HG02943 (cell line): ENCODE measurements at regions not wholly inside any gene's neighbourhood (a gene's known extent, or its start where the extent isn't known, plus 50 kb on each side); places are given as distances from the start of the nearest gene placed in this dataset.
"Not testable (repeated sequence)": the region's sequence is repeated elsewhere in the genome, so short reads cannot be mapped to it uniquely, and the experiment has no call there.

ENCODE experiments used
- ATAC-seq: cut with Tn5 transposase; IDR thresholded peaks from one replicate; pipeline ENCODE4 v1.9.1; 2021; ENCODE audit warnings: mild to moderate bottlenecking, low read depth, moderate library complexity; ENCODE audit not compliant: unreplicated experiment

- no peak for ATAC-seq
Measured at GRCh38 chr3:18989237-18989795, 159.0 kb upstream of the KCNH8 start.

- no peak for ATAC-seq
Measured at GRCh38 chr3:18988614-18989229, 159.6 kb upstream of the KCNH8 start.

- ATAC-seq = no peak
Measured at GRCh38 chr3:18987862-18988447, 160.4 kb upstream of the KCNH8 start.

- ATAC-seq = no peak
Measured at GRCh38 chr3:18987070-18987469, 161.2 kb upstream of the KCNH8 start.

- no peak for ATAC-seq
Measured at GRCh38 chr3:18982920-18983319, 165.4 kb upstream of the KCNH8 start.

GRCh38 chr3:18976102-18976501 lies 172.2 kb upstream of the KCNH8 start:
- not testable (repeated sequence) for ATAC-seq

- ATAC-seq = no peak
Measured at GRCh38 chr3:18968120-18968519, 180.2 kb upstream of the KCNH8 start.

- no peak for ATAC-seq
Measured at GRCh38 chr3:18965781-18966180, 182.5 kb upstream of the KCNH8 start.

- ATAC-seq = no peak
Measured at GRCh38 chr3:18964640-18965039, 183.7 kb upstream of the KCNH8 start.

GRCh38 chr3:18951333-18951732 lies 197.0 kb upstream of the KCNH8 start:
- no peak for ATAC-seq

- no peak for ATAC-seq
Measured at GRCh38 chr3:18946524-18946923, 201.8 kb upstream of the KCNH8 start.

- no peak for ATAC-seq
Measured at GRCh38 chr3:18937574-18937973, 210.7 kb upstream of the KCNH8 start.

- no peak for ATAC-seq
Measured at GRCh38 chr3:18919158-18919557, 229.2 kb upstream of the KCNH8 start.

- ATAC-seq = no peak
Measured at GRCh38 chr3:18917923-18918322, 230.4 kb upstream of the KCNH8 start.

GRCh38 chr3:18902081-18902793 lies 246.1 kb upstream of the KCNH8 start:
- no peak for ATAC-seq

GRCh38 chr3:18901571-18901970 lies 246.7 kb upstream of the KCNH8 start:
- no peak for ATAC-seq

- ATAC-seq = peak; percentile 52
Measured at GRCh38 chr3:18900994-18901393, 247.3 kb upstream of the KCNH8 start.

GRCh38 chr3:18898911-18899310 lies 249.4 kb upstream of the KCNH8 start:
- no peak for ATAC-seq

GRCh38 chr3:18892756-18893155 lies 255.6 kb upstream of the KCNH8 start:
- ATAC-seq = no peak

GRCh38 chr3:18892047-18892446 lies 256.3 kb upstream of the KCNH8 start:
- no peak for ATAC-seq

GRCh38 chr3:18891641-18892040 lies 256.7 kb upstream of the KCNH8 start:
- no peak for ATAC-seq

GRCh38 chr3:18890449-18890848 lies 257.9 kb upstream of the KCNH8 start:
- ATAC-seq = no peak
